DMS53 treated with DMSO at 0.1 percent for 48 hours (cell line): ENCODE measurements at regions not wholly inside any gene's neighbourhood (a gene's known extent, or its start where the extent isn't known, plus 50 kb on each side); places are given as distances from the start of the nearest gene placed in this dataset.
"Not testable (repeated sequence)": the region's sequence is repeated elsewhere in the genome, so short reads cannot be mapped to it uniquely, and the experiment has no call there.

Source experiments
- DNase-seq: peaks from one replicate; lab custom pipeline; 2025; ENCODE audit not compliant: unreplicated experiment; lab: John Stamatoyannopoulos, UW

DNA sequence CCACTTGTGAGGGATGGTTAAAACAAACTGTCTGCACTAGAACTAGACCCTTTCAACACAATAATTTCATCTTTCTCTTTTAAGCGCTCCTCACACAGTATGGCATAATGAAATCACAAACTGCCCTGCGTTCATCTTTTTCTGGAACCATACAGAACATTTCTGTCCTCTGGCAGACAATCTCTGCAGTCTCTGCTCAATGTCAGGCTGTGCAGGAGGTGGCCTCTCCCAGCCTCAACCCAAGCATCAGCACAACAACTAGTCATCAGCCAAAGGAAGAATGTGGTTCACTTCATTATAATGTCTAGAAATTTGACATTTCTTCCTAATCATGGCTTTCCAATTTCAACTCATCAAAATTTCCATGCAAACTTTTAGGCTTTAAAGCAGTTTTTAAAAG, 125.1 kb upstream of the STARD13 start:
- no peak for DNase-seq

DNA sequence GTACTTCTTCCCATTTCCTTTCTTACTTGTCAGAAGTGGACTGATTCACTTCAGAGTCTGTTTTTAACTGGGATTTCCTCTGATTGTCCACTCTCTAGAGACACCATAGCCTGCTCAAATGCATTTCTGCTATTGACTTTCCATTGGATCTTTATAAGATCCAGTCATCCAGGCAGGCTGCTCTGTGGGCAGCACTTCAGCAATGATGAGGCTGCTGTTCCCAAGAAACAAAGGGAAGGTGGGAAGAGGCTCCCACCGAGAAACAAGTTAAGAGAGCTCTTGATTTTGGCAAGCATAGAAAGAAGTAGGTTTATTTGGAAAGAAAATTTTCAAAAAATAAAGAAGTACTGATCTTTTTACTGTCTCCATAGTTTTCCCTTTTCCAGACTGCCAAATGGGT, 125.8 kb upstream of the STARD13 start:
- DNase-seq: no peak

DNA sequence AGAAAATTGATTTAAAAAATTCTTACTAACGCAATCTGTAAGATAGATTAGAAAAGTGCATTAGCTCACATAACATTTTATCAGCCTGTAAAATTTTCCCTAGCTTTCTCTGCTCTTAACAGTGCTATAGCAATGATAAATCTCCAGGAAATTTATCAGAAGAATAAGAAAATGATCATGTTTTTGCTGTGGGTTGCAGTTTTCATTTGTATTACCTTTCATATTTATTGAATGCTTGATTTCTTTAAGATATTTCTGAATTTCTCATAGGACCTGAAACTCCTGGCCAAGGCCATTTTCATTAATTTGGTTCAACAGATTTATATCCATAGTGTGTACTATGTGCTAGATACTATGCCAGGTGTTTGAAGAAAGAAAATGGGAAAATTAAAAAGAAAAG, 130.3 kb upstream of the STARD13 start:
- no peak for DNase-seq

DNA sequence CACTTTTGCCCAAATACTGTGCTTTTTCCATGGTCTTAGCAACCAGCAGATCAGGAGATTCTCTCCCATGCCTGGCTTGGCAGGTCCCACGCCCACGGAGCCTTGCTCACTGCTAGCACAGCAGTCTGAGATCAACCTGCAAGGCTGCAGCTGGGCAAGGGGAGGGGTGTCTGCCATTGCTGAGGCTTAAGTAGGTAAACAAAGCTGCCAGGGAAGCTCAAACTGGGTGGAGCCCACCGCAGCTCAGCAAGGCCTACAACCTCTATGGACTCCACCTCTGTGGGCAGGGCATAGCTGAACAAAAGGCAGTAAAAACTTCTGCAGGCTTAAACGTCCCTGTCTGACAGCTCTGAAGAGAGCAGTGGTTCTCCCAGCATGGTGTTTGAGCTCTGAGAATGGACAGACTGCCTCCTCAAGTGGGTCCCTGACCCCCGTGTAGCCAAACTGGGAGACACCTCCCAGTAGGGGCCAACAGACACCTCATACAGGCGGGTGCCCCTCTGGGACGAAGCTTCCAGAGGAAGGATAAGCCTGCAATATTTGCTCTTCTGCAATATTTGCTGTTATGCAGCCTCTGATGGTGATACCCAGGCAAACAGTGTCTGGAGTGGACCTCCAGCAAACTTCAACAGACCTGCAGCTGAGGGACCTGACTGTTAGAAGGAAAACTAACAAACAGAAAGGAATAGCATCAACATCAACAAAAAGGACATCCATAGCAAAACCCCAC, 132.8 kb upstream of the STARD13 start:
- peak; percentile 1 for DNase-seq

DNA sequence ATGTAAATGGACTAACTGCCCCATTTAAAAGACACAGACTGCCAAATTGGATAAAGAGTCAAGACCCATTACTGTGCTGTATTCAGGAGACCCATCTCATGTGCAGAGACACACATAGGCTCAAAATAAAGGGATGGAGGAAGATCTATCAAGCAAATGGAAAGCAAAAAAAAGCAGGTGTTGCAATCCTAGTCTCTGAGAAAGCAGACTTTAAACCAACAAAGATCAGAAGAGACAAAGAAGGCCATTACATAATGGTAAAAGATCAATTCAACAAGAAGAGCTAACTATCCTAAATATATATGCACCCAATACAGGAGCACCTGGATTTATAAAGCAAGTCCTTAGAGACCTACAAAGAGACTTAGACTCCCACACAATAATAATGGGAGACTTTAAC, 134.6 kb upstream of the STARD13 start:
- not testable (repeated sequence) for DNase-seq

DNA sequence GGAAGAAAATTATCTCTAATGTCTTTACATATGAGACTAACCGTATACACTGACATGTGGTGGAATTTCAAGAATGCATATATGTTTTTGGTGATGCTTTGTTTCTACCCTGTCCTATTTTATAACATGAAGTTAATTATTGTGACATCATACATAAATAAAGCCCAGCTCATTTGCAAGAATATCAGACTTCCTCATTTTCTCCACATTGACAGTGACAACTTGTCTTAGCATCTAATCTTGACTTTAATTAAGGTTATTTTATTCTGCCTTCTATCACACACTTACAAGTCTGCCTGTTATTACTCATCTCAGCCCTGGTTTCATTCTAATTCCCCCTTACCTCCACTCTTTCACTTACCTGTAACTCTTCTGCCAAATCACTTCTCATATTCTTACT, 140.6 kb upstream of the STARD13 start:
- no peak for DNase-seq

DNA sequence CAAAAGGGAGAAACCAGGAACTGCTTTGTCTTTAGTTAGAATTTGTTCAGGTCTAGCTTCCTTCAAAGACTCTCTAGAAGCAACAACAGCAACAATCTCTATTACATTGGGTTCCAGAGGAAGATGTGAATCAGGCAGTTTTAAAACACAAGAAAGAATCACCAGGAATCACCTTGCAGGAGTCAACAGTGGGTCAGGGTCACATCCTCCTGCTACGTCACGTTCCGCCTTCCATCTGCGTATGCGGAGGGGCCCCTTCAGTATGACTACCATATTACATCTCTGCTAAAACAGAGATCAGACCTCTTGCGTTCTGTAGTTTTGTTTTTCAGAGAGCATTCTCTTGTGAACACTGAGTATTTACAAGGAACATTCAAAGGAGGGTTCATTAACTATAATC, 147.8 kb upstream of the STARD13 start:
- DNase-seq: no peak

DNA sequence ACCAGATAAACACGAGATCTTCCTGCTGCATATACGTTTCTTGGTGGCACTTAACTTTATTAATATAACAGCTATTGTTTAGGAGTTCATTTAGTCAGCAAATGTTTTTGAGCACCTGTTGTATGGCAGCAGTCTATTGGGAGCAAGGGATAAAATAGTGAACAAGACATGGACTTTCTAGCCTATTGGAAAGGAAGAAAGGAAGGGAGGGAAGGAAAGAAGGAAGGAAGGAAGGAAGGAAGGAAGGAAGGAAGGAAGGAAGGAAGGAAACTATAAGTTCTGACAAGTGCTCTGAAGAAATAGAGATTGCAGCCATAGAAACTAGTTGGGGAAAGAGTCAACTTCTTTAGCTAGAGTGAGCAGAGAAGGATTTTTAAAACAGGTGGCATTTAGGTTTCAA, 149.1 kb upstream of the STARD13 start:
- no peak for DNase-seq

DNA sequence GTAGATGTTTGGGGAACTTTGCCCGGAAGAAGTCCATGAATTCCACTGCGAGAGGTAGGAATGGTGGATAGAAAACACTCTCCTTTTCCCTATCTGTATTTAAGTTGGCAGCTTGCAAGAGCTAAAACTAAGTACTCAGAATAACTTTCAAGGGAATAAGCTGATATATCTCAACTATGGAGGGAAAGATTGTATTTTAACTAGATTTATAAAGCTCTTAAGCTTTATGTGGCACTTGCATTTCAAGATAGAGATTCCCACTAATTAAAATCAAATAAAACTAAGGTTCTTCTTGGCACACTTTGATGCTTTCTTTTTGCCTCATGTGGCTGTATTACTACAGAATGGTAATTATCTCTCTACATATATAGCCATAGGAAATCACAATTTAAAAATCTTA, 149.7 kb upstream of the STARD13 start:
- DNase-seq: no peak

DNA sequence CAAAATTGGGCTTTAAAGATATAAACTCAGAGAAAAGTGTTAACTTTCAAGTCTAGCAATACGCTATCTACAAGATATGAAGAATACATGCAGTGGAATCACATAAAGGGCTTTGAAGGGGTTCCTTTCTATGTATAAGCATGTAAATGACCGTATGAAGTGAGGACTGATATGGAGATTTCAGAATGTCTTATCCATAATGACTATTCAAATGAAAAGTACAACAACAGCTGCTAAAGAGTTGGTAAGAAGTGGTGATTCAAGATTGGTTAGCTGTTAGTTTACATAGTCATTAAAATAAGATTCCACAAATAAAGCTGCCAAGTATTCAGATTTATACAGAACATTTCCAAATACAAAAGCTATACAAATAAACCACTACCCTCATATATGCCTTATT, 153.4 kb upstream of the STARD13 start:
- no peak for DNase-seq

DNA sequence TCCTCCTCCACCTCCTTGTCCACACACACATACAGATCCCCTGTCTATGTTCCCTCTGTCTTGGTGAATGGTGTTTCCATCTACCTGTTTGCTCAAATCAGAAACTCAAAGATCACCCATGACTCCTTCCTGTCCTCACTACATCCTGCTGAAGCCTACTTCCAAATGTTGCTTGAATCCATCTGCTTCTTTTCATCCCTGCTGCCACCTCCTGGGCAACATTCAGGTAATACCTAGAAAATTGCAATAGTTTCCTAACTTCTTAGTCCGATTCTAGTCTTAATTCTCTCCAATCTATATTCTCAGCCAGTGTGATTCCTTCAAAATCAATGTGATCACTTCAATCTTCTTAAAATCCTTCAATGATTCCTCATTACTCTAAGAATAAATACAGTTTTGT, 155.5 kb upstream of the STARD13 start:
- no peak for DNase-seq

DNA sequence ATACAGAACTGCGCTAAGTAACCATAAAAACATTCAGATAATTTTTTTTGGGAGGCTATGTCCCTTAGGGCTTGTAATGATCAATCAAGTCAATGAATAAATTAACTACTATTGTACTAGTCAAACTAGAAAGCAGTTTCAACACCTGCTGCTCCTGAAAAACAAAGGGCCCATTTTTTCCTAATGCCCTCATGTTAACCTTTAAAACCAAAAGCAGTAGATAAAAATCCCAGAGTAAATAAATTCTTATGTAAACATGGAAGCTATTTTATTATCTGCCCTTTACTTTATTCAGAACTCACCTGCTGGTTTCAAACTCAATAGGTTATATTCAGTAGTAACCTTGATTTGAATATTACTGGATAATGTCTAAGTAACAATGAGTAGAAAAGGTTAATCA, 159.5 kb upstream of the STARD13 start:
- no peak for DNase-seq

DNA sequence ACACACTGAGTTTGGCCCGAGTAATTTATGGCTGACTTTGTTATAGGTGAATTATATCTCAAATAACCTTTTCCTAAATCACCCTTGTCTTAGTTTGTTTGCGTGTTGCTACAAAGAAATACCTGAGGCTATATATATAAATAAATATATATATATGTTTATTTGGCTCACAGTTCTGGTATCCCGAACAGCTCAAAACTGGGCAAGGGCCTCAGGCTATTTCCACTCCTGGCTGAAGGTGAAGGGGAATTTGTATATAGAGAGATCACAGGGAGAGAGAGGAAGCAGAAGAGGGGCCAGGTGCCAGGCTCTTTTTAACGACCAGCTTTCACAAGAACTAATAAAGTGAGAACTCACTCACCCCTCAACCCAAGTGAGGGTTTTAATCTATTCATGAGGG, 159.9 kb upstream of the STARD13 start:
- no peak for DNase-seq

DNA sequence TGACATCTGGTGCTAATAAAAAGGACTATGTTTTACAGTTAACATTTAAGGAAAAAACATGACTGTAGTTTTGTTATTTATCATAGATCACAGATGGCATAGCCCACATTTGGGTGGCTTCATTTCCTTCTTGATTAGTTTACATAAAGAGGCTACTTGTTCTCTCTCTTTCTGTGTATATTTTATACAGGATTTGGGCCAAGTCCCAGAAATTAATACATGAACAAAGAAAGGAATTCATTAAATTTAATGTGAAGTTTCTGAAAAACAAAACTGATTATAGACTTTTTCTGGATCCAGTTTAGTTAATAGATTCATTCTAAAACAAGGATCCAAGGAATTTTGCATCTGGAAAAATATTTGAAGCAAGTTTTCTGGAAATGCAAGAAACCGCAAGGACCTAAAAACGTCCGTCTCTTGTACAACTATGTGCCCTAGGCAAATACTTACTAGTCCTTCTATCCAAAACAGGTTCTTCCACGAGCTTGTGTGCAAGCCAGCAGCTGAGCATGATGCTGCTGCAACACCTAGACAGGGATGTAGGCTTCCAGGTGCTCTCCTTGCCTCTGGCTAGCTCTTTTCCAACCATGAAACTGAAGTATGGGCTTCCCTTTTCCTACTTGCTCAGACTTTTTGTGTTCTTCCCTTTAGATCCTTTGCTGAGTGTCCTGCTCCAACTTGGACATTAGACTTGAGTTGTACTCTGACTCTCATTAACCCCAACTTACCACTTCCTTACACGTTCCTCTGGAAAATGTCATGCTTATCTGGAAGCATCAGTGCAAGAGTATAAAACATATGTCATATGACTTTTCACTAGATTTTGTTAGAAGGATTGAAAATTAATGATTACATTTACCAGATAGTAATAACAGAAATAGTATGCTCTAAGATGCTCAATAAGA, 161.5 kb upstream of the STARD13 start:
- no peak for DNase-seq

DNA sequence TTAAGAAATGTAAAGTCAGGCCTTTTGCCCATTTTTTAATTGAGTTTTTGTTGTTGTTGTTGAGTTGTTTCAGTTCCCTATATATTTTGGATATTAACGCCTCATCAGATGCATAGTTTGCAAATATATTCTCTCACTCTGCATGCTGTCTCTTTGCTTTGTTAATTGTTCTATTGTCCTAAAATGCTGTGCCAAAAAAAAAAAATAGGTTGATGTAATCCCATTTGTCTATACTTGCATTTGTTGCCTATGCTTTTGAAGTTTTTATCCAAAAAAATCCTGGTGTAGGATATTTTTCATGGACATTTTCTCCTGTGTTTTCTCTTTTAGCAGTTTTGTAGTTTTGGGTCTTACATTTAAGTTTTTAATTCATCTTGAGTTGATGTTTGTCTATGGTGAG, 163.3 kb upstream of the STARD13 start:
- DNase-seq: no peak

DNA sequence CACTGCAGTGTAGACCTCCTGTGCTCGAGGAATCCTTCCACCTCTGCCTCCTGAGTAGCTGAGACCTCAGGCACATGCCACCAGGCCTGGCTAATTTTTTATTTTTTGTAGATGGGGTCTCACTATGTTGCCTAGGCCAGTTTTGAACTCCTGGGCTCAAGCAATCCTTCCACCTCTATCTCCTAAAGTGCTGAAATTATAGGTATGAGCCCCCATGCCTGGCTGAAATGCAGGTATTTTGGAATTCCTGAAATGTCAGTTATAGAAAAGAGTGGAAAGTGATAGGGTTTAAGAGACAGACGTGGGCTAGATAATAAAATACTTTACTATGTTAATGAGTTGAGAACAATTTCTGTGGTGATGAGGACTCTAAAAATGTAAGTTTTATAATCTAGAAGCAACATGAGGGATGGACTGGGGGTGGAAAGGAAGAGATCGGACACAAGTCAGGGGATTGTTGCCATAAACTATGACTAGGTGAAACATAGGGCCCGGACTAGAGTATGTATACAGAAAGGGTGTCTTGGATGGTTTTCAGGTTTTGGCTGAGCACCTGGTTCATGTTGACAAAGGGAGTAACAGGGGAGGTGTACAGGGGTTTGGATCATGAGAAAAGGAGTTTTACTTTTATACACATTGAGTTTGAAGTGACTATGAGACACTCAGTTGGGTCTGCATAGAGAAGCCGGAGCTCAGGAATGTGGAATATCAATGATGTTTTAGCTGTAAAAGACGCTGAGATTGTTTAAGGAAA, 165.6 kb upstream of the STARD13 start:
- no peak for DNase-seq

DNA sequence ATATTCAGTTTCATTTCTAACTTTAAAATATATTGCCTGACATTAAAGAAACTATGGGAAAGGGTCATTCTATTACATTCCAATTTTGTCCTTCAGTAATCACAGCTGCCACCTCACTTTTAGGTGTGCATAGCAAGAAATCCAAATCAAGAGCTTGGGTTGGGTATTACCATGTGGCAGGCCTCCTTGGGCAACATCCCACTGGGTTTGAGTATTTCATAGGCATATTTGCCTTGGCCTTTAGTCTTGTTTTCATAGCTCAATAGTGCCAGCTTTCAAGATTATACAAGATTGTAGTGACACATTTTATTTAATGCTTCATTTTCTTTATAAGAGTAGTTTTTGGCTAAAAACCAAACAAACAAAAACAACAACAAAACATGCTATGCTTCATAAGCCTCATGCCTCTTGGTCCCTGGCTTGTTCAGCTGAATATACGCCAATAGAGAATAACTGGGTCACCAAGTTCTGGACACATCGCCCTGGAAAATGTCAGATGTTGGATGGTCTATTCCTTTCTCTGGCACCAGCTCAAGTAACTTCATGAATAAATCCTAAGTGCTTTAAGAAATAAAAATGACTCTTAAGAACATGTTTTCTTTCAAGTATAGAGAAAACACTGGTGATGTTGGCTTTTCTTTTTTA, 167.4 kb upstream of the STARD13 start:
- DNase-seq: no peak

DNA sequence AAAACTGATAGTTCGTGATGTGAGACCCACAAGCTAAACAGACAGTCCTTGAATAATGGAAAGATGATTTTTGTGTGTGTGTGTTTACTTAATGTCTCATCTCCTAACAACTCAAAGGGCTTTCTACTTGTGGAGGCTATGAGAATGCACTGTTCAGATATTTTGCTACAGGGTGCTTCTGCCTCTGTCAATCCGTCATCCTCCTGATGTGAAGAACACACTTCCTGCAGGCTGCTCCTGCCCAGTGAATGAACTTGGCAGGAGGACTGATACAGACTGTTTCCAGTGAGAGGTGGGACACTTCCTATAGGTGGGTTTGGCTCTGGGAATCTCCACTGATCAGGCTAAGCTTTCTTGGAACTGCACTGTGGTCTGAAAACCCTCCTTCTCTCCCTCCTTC, 168.4 kb upstream of the STARD13 start:
- no peak for DNase-seq

DNA sequence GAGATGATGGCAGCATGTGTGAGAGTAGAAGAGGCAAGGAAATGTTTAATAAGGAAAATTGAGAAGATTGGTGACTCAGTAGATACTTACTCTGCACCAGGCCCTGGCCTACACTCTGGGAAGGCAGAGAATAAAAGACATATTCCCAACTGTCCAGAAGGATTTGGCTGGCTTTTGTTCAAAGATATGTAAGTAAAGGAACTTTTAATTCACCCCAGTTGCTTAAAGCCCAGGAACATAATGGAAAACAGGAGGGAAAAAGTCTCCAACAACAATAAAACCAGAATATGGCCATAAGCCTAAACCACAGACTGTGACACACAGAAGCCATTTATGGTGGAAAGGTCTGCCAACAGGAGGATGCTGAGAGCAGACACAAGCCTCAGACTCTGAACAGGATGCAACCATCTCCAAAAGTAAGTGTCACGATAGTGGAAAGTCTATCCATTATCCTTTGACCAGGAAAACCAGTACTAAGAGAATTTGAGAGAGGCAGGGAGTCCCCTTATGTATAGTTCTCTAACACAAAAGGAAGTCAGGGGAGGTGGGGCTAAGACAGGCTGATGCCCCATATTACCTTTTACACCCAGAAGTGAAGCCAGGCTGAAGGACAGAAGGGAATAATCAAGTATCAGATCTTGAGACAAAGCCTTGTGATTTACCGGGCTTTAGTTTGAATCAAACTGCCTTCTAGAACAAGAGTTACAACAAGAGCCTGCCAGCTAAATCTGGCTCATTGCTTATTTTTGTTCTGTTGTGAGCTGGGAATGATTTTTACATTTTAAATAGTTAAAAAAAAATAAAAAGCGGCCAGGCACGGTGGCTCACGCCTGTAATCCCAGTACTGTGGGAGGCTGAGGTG, 169.5 kb upstream of the STARD13 start:
- no peak for DNase-seq

DNA sequence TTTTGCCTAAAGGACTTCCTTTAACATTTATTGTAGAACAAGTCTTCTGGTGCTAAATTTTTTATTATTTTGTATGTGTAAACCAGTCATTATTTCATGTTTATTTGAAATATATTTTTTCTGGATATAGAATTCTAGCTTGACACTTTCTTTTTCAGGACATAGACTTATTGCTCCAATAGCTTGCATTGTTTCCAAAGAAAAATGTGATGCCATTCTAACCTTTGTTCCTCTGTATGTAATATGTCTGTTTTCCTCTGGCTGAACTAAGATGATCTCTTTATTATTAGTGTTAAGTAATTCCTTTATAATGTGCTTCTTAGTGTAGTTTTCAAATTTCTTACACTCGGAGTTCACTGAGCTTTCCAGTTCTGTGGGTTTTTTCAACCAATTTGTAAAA, 174.1 kb upstream of the STARD13 start:
- DNase-seq: no peak
